Ovary (tissue), 7 donors: ENCODE measurements at regions not wholly inside any gene's neighbourhood (a gene's known extent, or its start where the extent isn't known, plus 50 kb on each side); places are given as distances from the start of the nearest gene placed in this dataset.

Source experiments
- DNase-seq, 5 donors: peaks; one replicate each; pipeline ENCODE4 v3.0.0-alpha.2; 2019 to 2020
- H3K27ac ChIP-seq, 2 donors: fragments of 200-600 bp; one replicate each; pipeline versions ENCODE4 v1.5.1 to v1.8.0; 2019 to 2022
- H3K27me3 ChIP-seq: fragments of 200-600 bp; one replicate; pipeline ENCODE4 v1.8.0; 2022
- H3K36me3 ChIP-seq: fragments of 200-600 bp; sonication (generic); one replicate; pipeline ENCODE4 v1.5.1; 2019
- H3K4me1 ChIP-seq: one replicate; pipeline ENCODE4 v1.8.1; 2013; ENCODE audit warnings: mild to moderate bottlenecking, moderate library complexity; ENCODE audit not compliant: insufficient read depth
- H3K4me3 ChIP-seq: fragments of 200-600 bp; sonication (generic); one replicate; pipeline ENCODE4 v1.5.1; 2017
- H3K9me3 ChIP-seq, 2 donors: fragments of 200-600 bp in 1 of 2; sonication (generic) in 1 of 2; one replicate each; pipeline versions ENCODE4 v1.5.1 to v1.8.1; 2013 to 2019; ENCODE audit warnings: mild to moderate bottlenecking in 1 of 2, moderate library complexity in 1 of 2
- EP300 ChIP-seq: sonication (generic); formaldehyde crosslinking; IDR thresholded peaks from one replicate; pipeline ENCODE4 v1.6.1; 2017; ENCODE audit warnings: antibody characterized with exemption
- POLR2A ChIP-seq: fragments of 450-650 bp; IDR thresholded peaks from one replicate; pipeline ENCODE4 v1.6.1; 2017; ENCODE audit warnings: antibody characterized with exemption, mild to moderate bottlenecking, moderate library complexity
- WGBS, 3 donors: extraction: QIAGEN DNeasy Blood & Tissue Kit in 1 of 3; methylation state at CpG; one replicate each; pipeline versions ENCODE4 v1.1.5 to v1.1.7; 2013 to 2017; 5-methylcytosine and 5-hydroxymethylcytosine counted together
- intact Hi-C, 4 donors: fragments of 100-400 bp; cut with DNase I; formaldehyde crosslinking; loops; one replicate each; pipeline versions ENCODE4 v1.11.0 to v1.15.1; 2022 to 2023
- TF ChIP-seq, protein P1 (sequence below), 3 donors: fragments of 450-650 bp in 2 of 3; fragments of 200-600 bp in 1 of 3; IDR thresholded peaks; one replicate each; pipeline versions ENCODE4 v1.5.1 to v1.8.0; 2016 to 2022; ENCODE audit warnings: antibody characterized with exemption in 3 of 3, mild to moderate bottlenecking in 1 of 3
- donor health status: DM: no; HTN: no; CAD: no; lungs with moderate emphysema.
- donor health status: DM: no; HTN: no; CAD: no.
- donor health status: Bipolar disorder and iron deficiency.
- donor health status: DM: no; HTN: no; CAD: no.
- donor health status: DM: yes; HTN: yes; CAD: no.

DNA sequence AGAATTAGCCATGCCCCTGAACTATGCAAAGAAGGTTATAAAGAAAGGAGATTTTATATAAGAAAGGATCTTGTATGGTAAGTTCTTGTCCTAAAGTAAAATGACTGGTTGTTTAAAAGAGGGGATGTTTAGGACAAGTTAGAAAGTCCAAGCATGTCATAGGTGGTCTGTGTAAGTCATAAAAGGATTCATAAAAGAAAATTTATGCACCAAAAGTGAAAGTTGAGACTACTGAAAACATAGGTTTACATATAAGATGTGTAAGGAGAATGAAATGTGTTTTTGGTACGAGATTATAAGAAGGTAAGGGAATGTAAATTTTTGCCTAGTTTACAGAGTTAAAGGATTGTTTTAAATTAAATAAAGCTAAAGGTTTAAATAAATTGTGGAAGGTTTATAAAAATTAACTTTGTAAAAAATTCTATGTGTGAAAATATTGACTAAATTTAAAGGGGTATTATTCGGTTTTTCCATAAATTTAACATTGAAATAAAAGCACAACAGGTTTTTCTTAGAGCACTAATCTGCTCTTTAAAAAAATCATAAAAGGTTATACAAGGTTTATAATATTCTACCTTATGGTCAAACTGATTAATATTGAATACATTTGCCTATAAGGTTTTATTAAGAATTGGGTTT, 93.6 kb upstream of the UST start:
- Histone ChIP-seq H3K27me3 (no peaks in the 10 kb centered on the region), H3K4me1 (no peaks in the 10 kb centered on the region), H3K9me3 (no peaks in the 10 kb centered on the region), H3K36me3 (no peaks in the 10 kb centered on the region), H3K4me3 (no peak overlapping the region), H3K27ac (no peak overlapping the region)
- DNase-seq: no peak
- intact Hi-C loops: no loop called here
- WGBS, 3 donors: 60 to 75% (median 68%) methylated on average over 2 of the region's 2 CpGs
- no peak for TF ChIP-seq EP300
- TF ChIP-seq, protein P1, sequence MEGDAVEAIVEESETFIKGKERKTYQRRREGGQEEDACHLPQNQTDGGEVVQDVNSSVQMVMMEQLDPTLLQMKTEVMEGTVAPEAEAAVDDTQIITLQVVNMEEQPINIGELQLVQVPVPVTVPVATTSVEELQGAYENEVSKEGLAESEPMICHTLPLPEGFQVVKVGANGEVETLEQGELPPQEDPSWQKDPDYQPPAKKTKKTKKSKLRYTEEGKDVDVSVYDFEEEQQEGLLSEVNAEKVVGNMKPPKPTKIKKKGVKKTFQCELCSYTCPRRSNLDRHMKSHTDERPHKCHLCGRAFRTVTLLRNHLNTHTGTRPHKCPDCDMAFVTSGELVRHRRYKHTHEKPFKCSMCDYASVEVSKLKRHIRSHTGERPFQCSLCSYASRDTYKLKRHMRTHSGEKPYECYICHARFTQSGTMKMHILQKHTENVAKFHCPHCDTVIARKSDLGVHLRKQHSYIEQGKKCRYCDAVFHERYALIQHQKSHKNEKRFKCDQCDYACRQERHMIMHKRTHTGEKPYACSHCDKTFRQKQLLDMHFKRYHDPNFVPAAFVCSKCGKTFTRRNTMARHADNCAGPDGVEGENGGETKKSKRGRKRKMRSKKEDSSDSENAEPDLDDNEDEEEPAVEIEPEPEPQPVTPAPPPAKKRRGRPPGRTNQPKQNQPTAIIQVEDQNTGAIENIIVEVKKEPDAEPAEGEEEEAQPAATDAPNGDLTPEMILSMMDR (IDR thresholded peaks at IDR 0.05): no peak
- no peak for TF ChIP-seq POLR2A

DNA sequence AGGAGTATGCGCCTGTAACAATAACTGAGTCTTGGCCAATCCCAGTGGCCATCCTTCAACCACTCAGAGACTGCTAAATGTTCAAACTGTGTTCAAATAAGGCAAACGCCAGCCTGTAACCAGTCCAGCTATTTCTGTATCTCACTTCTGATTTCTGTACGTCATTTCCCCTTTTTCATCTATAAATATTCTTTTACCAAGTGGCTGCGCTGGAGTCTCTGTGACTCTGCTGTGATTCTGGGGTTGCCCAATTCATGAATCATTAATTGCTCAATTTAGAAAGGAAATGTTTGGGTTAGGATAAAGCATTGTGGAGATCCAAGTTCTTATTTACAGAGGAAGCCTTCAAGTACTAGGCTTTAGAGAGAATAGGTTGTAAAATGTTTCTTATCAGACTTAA, 89.8 kb upstream of the UST start:
- H3K27me3 ChIP-seq: no peaks in the 10 kb centered on the region
- no peaks in the 10 kb centered on the region for H3K9me3 ChIP-seq
- TF ChIP-seq, protein P1 (IDR thresholded peaks at IDR 0.05): no peak
- TF ChIP-seq POLR2A: no peak
- TF ChIP-seq EP300: no peak
- H3K4me3 ChIP-seq: no peak overlapping the region
- no peaks in the 10 kb centered on the region for H3K36me3 ChIP-seq
- H3K27ac ChIP-seq: no peak overlapping the region
- no peaks in the 10 kb centered on the region for H3K4me1 ChIP-seq
- intact Hi-C loops: no loop called here
- DNase-seq: no peak
- 81 to 94% (median 88%) methylated on average over 4 of the region's 4 CpGs for WGBS, 3 donors

DNA sequence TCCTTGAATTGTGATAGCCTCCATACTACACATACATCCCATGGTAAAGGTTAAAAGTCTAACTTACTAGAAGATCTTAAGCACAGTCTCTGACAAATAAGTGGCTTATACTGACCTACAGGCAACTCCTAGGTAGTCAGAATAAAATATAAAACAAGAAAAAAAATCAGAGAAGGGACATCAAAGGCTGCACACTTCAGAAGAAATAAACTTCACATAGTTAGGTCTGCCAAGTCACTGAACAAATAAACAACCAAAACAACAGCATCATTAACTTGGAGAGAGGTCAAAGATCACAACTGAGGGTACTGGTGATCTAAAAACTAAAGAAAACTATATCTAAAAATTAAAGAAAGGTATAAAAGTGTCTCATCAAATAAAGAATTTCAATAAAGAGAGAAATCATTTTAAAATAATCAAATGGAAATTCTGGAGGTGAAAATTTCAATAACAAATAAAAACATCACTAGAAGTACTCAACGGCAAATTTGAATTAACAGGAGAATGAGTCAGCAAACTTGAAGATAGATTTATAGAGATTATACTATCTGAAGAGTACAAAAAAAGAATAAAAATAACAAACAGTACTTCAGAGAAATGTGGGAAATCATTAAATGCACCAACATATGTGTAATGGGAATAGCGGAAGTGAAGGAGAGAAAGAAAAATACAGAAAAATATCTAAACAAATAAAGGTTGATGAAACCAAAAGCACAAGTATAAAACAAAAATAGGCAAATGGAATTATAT, 88.0 kb upstream of the UST start:
- TF ChIP-seq POLR2A (no peak), EP300 (no peak)
- TF ChIP-seq, protein P1 (IDR thresholded peaks at IDR 0.05): no peak
- no peaks in the 10 kb centered on the region for H3K9me3 ChIP-seq
- no peaks in the 10 kb centered on the region for H3K4me1 ChIP-seq
- no peak for DNase-seq
- WGBS, 3 donors: 85 to 93% (median 87%) methylated on average over 2 of the region's 2 CpGs
- no peaks in the 10 kb centered on the region for H3K27me3 ChIP-seq
- no peak overlapping the region for H3K27ac ChIP-seq
- H3K4me3 ChIP-seq: no peak overlapping the region
- intact Hi-C loops: no loop called here
- H3K36me3 ChIP-seq: no peaks in the 10 kb centered on the region

DNA sequence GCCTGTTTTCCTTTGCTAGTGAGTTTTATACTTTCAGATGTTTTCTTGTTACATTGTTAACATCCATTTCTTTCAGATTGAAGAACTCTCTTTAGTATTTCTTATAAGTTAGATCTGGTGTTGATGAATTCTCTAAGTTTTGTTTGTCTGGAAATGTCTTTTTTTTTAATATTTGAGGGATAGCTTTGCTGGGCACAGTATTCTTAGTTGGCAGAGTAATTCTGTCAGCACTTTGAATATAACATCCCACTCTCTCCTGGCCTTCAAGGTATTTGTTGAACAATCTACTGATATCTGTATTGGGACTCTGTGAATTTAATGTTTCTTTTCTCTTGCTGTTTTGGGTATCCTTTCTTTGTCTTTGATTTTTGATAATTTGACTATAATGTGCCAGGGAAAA, 79.4 kb upstream of the UST start:
- Histone ChIP-seq H3K9me3 (peaks cover 0 to 5% of the 10 kb centered on the region in 2 donors), H3K27ac (no peak overlapping the region)
- DNase-seq: no peak

More for the DNA sequence above, 79.4 kb upstream of the UST start:
- no peak for TF ChIP-seq EP300
- TF ChIP-seq, protein P1 (IDR thresholded peaks at IDR 0.05): no peak
- no peak for TF ChIP-seq POLR2A
- intact Hi-C loops: no loop called here
- Histone ChIP-seq H3K4me3 (no peak overlapping the region), H3K4me1 (no peaks in the 10 kb centered on the region), H3K36me3 (no peaks in the 10 kb centered on the region), H3K27me3 (no peaks in the 10 kb centered on the region)
